Urothelium cell line (cell line): ENCODE measurements at regions not wholly inside any gene's neighbourhood (a gene's known extent, or its start where the extent isn't known, plus 50 kb on each side); places are given as distances from the start of the nearest gene placed in this dataset.

Experiments used
- DNase-seq: peaks from one replicate; pipeline ENCODE4 v3.0.0; 2011; ENCODE audit warnings: low spot score, mixed read lengths
- FAIRE-seq: peaks from 2 replicates; lab custom pipeline; 2011; peaks lifted over from hg19 to GRCh38; lab: Jason Lieb, UNC

GRCh38 chr12:92504594-92504981, 198.2 kb upstream of the PLEKHG7 start:
- DNase-seq (no peak), FAIRE-seq (no peak)

GRCh38 chr12:92503971-92504593, 198.7 kb upstream of the PLEKHG7 start:
- DNase-seq, result no peak
- FAIRE-seq, result no peak

GRCh38 chr12:92503029-92503931, 199.5 kb upstream of the PLEKHG7 start:
- DNase-seq, result no peak
- no peak for FAIRE-seq

GRCh38 chr12:92502417-92503028, 200.3 kb upstream of the PLEKHG7 start:
- FAIRE-seq (no peak), DNase-seq (no peak)

- FAIRE-seq (no peak), DNase-seq (no peak)
Measured at GRCh38 chr12:92496790-92497189, 206.0 kb upstream of the PLEKHG7 start.

- DNase-seq (no peak), FAIRE-seq (no peak)
Measured at GRCh38 chr12:92495108-92495507, 207.7 kb upstream of the PLEKHG7 start.

- FAIRE-seq (no peak), DNase-seq (no peak)
Measured at GRCh38 chr12:92493816-92494215, 209.0 kb upstream of the PLEKHG7 start.

- FAIRE-seq (no peak), DNase-seq (no peak)
Measured at GRCh38 chr12:92492995-92493394, 209.8 kb upstream of the PLEKHG7 start.

- FAIRE-seq, result no peak
- no peak for DNase-seq
Measured at GRCh38 chr12:92492291-92492690, 210.5 kb upstream of the PLEKHG7 start.

- DNase-seq (no peak), FAIRE-seq (no peak)
Measured at GRCh38 chr12:92489781-92490180, 213.0 kb upstream of the PLEKHG7 start.

- no peak for FAIRE-seq
- DNase-seq, result no peak
Measured at GRCh38 chr12:92488735-92489134, 214.1 kb upstream of the PLEKHG7 start.

- no peak for FAIRE-seq
- DNase-seq, result no peak
Measured at GRCh38 chr12:92487138-92487485, 215.7 kb upstream of the PLEKHG7 start.

- no peak for DNase-seq
- FAIRE-seq, result no peak
Measured at GRCh38 chr12:92486443-92487137, 216.2 kb upstream of the PLEKHG7 start.

GRCh38 chr12:92485351-92486348, 217.1 kb upstream of the PLEKHG7 start:
- DNase-seq (no peak), FAIRE-seq (no peak)

GRCh38 chr12:92482599-92482998, 220.2 kb upstream of the PLEKHG7 start:
- DNase-seq, result no peak
- FAIRE-seq, result no peak

GRCh38 chr12:92481066-92481465, 221.7 kb upstream of the PLEKHG7 start:
- DNase-seq, result no peak
- no peak for FAIRE-seq

GRCh38 chr12:92478692-92479091, 224.1 kb upstream of the PLEKHG7 start:
- DNase-seq (no peak), FAIRE-seq (no peak)

GRCh38 chr12:92476844-92477243, 225.9 kb upstream of the PLEKHG7 start:
- DNase-seq (no peak), FAIRE-seq (no peak)

- DNase-seq, result no peak
- no peak for FAIRE-seq
Measured at GRCh38 chr12:92473564-92473963, 229.2 kb upstream of the PLEKHG7 start.

- no peak for FAIRE-seq
Measured at GRCh38 chr12:92472201-92472600, 230.6 kb upstream of the PLEKHG7 start.

More at GRCh38 chr12:92472201-92472600, 230.6 kb upstream of the PLEKHG7 start:
- DNase-seq, result no peak
